ENCODE measurements at regions not wholly inside any gene's neighbourhood (a gene's known extent, or its start where the extent isn't known, plus 50 kb on each side); places are given as distances from the start of the nearest gene placed in this dataset.
A peak's percentile ranks its signal among the peaks of the same experiment; 100 is the strongest.

- DNase-seq (no peak), ATAC-seq (no peak)
- intact Hi-C loops (cut with DNase I), result loop anchor here (5.0 to 10.0 kb wide), 3 partner anchors 208 to 378 kb away; no protein-coding TSS in a partner anchor
Measured at GRCh38 chr17:79392598-79392997, 218.3 kb downstream of the RBFOX3 start.

GRCh38 chr17:79391376-79392233, 219.2 kb downstream of the RBFOX3 start:
- intact Hi-C loops (cut with DNase I), result loop anchor here (2.0 to 10.0 kb wide), 4 partner anchors 203 to 377 kb away; no protein-coding TSS in a partner anchor
- DNase-seq (peak; percentile 73), ATAC-seq (peak; percentile 57 to 65)

DNA sequence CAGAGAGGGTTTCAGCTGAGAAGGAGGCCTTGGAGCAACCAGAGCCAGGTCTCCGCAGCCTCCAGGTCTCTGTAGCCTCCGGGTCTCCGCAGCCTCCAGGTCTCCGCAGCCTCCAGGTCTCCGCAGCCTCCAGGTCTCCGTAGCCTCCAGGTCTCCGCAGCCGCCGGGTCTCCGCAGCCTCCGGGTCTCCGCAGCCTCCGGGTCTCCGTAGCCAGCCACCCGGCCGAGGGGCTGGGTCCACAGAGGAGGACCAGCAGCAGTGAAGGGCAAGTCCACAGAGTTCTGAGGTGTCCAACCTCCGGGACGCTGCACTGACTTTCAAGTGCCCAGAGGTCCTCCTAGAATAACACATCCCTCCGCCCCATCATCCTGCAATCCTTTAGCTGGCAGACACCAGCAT, 221.0 kb downstream of the RBFOX3 start:
- intact Hi-C loops (cut with DNase I), result loop anchor here (2.0 to 10.0 kb wide), 4 partner anchors 201 to 375 kb away; no protein-coding TSS in a partner anchor
- ATAC-seq (no peak), DNase-seq (no peak)

GRCh38 chr17:79388556-79389295, 222.1 kb downstream of the RBFOX3 start:
- intact Hi-C loops (cut with DNase I), result no loop called here
- DNase-seq (peak; percentile 40), ATAC-seq (peak; percentile 53 to 60)

GRCh38 chr17:79387783-79388182, 223.1 kb downstream of the RBFOX3 start:
- ATAC-seq, result no peak
- intact Hi-C loops (cut with DNase I), result no loop called here
- DNase-seq, result no peak

DNA sequence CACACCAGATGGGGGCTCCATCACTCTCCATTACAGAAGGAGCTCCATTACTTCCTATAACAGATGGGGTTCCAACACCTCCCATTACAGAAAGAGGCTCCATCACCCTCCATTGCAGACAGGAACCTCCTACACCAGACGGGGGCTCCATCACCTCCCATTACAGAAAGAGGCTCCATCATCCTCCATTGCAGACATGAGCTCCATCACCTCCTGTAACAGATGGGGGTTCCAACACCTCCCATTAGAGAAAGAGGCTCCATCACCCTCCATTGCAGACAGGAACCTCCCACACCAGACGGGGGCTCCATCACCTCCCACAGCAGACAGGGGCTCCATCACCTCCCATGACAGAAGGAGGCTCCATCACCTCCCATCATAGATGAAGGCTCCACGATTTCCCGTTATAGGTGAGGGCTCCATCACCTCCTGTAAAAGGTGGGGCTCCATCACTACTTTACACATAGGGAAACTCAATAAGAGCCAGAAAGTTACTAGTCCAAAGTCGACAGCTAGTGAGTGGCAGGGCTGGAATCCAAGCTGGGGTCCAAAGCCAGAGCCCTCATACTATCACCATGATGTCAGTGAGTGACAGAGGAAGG, 224.8 kb downstream of the RBFOX3 start:
- ATAC-seq, result no peak
- DNase-seq, result no peak
- intact Hi-C loops (cut with DNase I), result no loop called here

DNA sequence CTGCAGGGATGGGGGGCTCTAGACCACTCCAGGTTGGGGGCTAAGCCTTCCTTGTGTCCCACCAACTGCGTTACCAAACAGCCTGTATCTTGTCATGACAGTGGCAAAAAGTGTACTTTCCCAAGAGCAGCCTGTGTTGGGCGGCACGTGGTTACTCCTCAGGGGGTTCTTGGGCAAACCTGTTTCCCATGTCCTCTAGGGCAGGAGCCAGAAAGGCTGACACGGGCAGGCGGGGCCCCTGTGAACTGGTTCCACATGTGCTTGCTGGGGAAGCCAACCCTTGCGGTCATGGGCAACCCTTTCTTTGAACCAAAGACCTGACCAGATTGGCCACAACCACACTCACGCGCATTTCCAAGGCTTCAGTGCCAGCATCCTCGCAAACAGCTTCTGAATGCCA, 228.5 kb downstream of the RBFOX3 start:
- intact Hi-C loops (cut with DNase I), result no loop called here
- ATAC-seq (no peak), DNase-seq (no peak)

- ATAC-seq (no peak), DNase-seq (no peak)
- intact Hi-C loops (cut with DNase I), result no loop called here
Measured at GRCh38 chr17:79379700-79380445, 231.0 kb downstream of the RBFOX3 start.

DNA sequence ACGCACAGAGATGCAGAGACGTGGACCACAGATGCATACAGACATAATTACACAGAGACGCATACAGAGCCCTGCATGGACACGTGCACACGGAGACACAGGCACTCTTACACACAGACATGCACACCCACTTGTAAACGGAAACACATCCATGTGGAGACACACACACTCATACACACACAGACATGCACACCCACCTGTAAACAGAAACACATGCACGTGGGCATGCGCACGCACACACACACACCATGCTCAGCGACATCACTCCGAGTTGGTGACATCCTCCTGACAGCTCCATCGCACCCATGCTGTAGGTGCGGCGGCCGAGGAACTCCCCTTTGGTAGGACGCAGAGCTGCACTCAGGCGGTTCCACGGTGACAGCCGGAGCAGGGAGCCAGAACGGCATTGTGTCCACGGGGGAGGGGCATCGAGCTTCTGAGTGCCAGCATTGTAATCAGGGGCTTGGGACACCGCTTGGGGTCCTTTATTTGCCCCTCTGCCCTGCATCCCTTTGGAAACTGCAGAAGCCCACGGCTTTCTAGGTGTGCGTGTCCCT, 233.5 kb downstream of the RBFOX3 start:
- ATAC-seq (no peak), DNase-seq (no peak)
- intact Hi-C loops (cut with DNase I), result no loop called here

- no peak for ATAC-seq
Measured at GRCh38 chr17:79374807-79375206, 236.0 kb downstream of the RBFOX3 start.

GRCh38 chr17:79374087-79374689, 236.7 kb downstream of the RBFOX3 start:
- ATAC-seq, result no peak
- DNase-seq, result no peak
- intact Hi-C loops (cut with DNase I), result no loop called here

More at GRCh38 chr17:79374807-79375206, 236.0 kb downstream of the RBFOX3 start:
- DNase-seq, result no peak
- intact Hi-C loops (cut with DNase I), result no loop called here

DNA sequence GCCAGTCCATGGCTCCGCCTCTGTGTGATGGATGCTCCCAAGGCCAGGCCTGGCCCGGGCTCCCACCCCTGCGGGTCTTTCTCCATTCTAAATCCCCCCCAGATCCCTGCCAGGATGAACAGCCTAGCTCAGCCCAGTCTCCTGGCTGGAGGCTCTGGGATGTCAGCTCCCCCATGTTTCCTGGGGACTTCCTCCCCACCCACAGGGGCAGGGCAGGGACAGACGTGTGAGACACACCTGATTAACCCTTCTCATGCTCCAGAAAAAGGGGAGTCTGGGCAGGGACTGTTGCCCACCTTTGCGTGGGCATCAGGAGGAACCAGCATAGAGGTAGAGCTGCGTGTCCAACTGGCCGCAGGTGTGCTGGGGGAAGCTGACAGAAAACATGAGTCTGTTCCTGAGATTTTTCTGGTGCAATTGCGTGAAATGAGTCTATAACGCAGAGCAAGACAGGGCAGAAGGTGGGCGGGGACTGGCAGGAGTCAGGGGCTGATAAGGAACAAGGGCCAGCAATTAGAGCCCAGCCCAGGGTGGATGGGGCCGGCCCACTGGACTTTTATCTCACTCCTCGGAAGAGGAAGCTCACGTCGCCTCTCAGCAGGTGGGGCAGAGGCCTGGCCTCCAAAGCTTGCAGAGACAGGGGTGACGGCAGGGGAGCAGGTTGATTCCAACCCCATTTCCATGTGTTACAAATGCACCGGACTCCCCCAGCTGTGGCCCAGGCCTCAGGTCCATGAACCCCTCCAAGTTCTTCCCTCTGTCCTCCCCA, 238.2 kb downstream of the RBFOX3 start:
- intact Hi-C loops (cut with DNase I), result no loop called here
- ATAC-seq, result no peak
- DNase-seq, result no peak

DNA sequence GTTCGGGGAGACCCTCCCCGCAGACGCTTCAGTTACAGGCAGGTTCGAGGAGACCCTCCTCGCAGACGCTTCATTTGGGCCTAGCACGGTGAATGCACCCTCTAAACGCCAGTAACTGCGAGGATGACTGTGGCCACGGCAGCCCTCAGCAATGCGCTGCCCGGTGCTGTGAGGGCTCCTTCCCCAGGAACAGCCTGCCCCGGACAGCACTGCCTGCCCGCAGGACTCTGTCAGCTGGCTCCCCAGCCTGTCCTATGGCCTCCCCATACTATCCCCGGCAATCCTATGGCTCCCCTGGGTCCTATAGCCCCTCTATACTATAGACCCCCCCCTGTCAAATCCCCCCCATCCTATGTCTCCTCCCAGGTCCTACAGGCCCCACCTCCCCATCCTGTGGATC, 238.9 kb downstream of the RBFOX3 start:
- no peak for DNase-seq
- no peak for ATAC-seq
- intact Hi-C loops (cut with DNase I), result no loop called here

- peak; percentile 1 for DNase-seq
- no peak for ATAC-seq
- intact Hi-C loops (cut with DNase I), result no loop called here
Measured at GRCh38 chr17:79370594-79370993, 240.3 kb downstream of the RBFOX3 start.

DNA sequence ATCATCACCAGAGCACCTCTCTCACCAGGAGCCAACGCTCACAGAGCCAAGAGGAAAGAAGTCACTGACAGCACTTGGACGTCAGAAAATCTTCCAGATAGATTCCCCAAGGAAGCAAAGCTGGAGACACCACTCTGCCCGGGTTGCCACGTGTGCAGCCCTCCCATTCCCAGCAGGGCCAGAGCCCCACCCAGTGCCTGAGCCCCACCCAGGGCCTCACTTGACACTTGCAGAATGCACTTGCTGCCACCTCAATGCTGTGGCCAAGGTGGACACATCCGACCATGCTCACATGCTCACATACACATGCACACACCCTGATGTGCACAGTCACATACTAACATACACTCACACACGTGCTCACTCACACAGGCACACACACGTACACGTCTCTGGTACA, 240.7 kb downstream of the RBFOX3 start:
- no peak for ATAC-seq
- peak; percentile 6 for DNase-seq
- intact Hi-C loops (cut with DNase I), result no loop called here

GRCh38 chr17:79369532-79369931, 241.3 kb downstream of the RBFOX3 start:
- DNase-seq (peak; percentile 5), ATAC-seq (no peak)

DNA sequence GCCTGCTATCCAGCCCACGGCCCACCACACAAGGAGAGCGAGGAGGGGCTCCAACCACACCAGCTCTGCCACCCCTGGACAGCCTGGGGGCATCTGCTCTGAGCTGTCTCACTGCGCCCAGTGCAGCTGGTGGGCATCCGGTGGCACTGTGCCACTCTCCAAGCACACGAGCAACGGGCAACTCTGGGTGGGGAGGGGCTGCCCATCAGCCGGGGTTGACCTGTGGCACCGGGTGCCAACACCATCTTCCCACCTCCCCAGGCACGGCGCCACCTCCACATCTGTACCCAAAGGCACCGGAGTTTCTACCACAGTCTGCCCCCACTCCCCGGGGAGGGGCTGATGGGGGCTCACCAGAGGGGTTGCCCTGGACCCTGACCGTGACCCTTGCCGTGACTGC, 241.8 kb downstream of the RBFOX3 start:
- intact Hi-C loops (cut with DNase I), result no loop called here
- ATAC-seq (no peak), DNase-seq (no peak)

More at GRCh38 chr17:79369532-79369931, 241.3 kb downstream of the RBFOX3 start:
- intact Hi-C loops (cut with DNase I), result no loop called here

- DNase-seq (no peak), ATAC-seq (no peak)
- intact Hi-C loops (cut with DNase I), result no loop called here
Measured at GRCh38 chr17:79368521-79368920, 242.3 kb downstream of the RBFOX3 start.

Data from left cardiac atrium (tissue), 4 donors.